HL-60 (cell line): ENCODE measurements at regions not wholly inside any gene's neighbourhood (a gene's known extent, or its start where the extent isn't known, plus 50 kb on each side); places are given as distances from the start of the nearest gene placed in this dataset.

ENCODE experiments used
- DNase-seq, 2 experiments: peaks; one replicate each; pipeline ENCODE4 v3.0.0-alpha.2; 2010 to 2020; ENCODE audit warnings: low read depth in 1 of 2, low spot score in 1 of 2
- H3K27ac ChIP-seq: fragments of 250-450 bp; sonication (Bioruptor Pico); replicated peaks from 2 replicates; pipeline ENCODE4 v1.5.1; 2020; ENCODE audit warnings: mild to moderate bottlenecking, moderate library complexity
- H3K27me3 ChIP-seq: fragments of 250-450 bp; sonication (Bioruptor Pico); 2 replicates; pipeline ENCODE4 v1.5.1; 2021; ENCODE audit warnings: mild to moderate bottlenecking, moderate library complexity; ENCODE audit not compliant: insufficient read depth, poor library complexity, severe bottlenecking
- H3K4me3 ChIP-seq: replicated peaks from 2 replicates; pipeline ENCODE4 v1.5.1; 2011; ENCODE audit warnings: mild to moderate bottlenecking, control low read depth, low read length; ENCODE audit not compliant: insufficient read depth
- GABPA ChIP-seq: IDR thresholded peaks from 2 replicates; pipeline ENCODE4 v1.6.1; 2012; ENCODE audit warnings: low read depth
- POLR2AphosphoS5 ChIP-seq: IDR thresholded peaks from 2 replicates; pipeline ENCODE4 v1.6.1; 2012; ENCODE audit warnings: low read depth
- REST ChIP-seq: IDR thresholded peaks from 2 replicates; pipeline ENCODE4 v1.6.1; 2012; ENCODE audit warnings: low read depth; ENCODE audit not compliant: insufficient replicate concordance
- SPI1 ChIP-seq: IDR thresholded peaks from 2 replicates; pipeline ENCODE4 v1.6.1; 2012; ENCODE audit warnings: low read depth, mild to moderate bottlenecking, borderline replicate concordance
- TF ChIP-seq, protein P1 (sequence below): IDR thresholded peaks from one replicate; pipeline ENCODE4 v1.5.1; 2011; ENCODE audit warnings: low read length, control low read depth, inconsistent platforms; ENCODE audit not compliant: insufficient read depth

DNA sequence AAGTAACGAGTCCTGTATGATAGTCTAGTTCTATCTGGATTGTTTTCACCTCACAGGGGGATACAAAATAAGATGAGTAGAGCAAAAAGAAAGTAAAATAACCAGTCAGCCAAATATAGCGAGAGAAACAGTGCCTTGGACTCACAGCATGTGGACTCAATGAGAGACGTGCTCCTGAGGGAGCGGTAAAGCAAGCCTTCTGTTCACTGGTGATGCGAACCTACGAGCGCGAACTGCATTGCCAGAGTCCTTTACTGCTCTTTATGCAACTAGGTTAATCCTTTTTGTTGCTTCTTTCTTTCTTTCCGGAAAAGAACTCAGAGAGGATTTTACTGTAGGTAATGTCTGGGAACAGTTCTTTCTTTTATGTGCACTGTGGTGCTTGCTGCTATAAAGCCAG lies 132.7 kb downstream of the ANXA1 start:
- Histone ChIP-seq H3K27ac (no peak overlapping the region), H3K4me3 (no peak overlapping the region), H3K27me3 (no peaks in the 10 kb centered on the region)
- no peak for DNase-seq
- TF ChIP-seq POLR2AphosphoS5, result no peak
- TF ChIP-seq, protein P1, sequence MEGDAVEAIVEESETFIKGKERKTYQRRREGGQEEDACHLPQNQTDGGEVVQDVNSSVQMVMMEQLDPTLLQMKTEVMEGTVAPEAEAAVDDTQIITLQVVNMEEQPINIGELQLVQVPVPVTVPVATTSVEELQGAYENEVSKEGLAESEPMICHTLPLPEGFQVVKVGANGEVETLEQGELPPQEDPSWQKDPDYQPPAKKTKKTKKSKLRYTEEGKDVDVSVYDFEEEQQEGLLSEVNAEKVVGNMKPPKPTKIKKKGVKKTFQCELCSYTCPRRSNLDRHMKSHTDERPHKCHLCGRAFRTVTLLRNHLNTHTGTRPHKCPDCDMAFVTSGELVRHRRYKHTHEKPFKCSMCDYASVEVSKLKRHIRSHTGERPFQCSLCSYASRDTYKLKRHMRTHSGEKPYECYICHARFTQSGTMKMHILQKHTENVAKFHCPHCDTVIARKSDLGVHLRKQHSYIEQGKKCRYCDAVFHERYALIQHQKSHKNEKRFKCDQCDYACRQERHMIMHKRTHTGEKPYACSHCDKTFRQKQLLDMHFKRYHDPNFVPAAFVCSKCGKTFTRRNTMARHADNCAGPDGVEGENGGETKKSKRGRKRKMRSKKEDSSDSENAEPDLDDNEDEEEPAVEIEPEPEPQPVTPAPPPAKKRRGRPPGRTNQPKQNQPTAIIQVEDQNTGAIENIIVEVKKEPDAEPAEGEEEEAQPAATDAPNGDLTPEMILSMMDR, result no peak
- no peak for TF ChIP-seq SPI1
- TF ChIP-seq GABPA, result no peak
- TF ChIP-seq REST, result no peak

- H3K27me3 ChIP-seq, result no peaks in the 10 kb centered on the region
- TF ChIP-seq POLR2AphosphoS5 (no peak), SPI1 (no peak), REST (no peak), GABPA (no peak)
- TF ChIP-seq, protein P1, result no peak
- H3K27ac ChIP-seq, result no peak overlapping the region
- no peak for DNase-seq
- no peak overlapping the region for H3K4me3 ChIP-seq
Measured at GRCh38 chr9:73294336-73294735, 142.7 kb downstream of the ANXA1 start.

- TF ChIP-seq REST, result no peak
- TF ChIP-seq SPI1, result no peak
- TF ChIP-seq POLR2AphosphoS5, result no peak
- TF ChIP-seq, protein P1, result no peak
- TF ChIP-seq GABPA, result no peak
- Histone ChIP-seq H3K27ac (no peak overlapping the region), H3K27me3 (no peaks in the 10 kb centered on the region), H3K4me3 (no peak overlapping the region)
- DNase-seq, result no peak
Measured at GRCh38 chr9:73325983-73326382, 174.3 kb downstream of the ANXA1 start.
